HG02852 (cell line): ENCODE measurements at regions not wholly inside any gene's neighbourhood (a gene's known extent, or its start where the extent isn't known, plus 50 kb on each side); places are given as distances from the start of the nearest gene placed in this dataset.

Source experiments
- ATAC-seq: cut with Tn5 transposase; IDR thresholded peaks from one replicate; pipeline ENCODE4 v1.9.1; 2021; ENCODE audit warnings: mild to moderate bottlenecking, moderate library complexity; ENCODE audit not compliant: unreplicated experiment

DNA sequence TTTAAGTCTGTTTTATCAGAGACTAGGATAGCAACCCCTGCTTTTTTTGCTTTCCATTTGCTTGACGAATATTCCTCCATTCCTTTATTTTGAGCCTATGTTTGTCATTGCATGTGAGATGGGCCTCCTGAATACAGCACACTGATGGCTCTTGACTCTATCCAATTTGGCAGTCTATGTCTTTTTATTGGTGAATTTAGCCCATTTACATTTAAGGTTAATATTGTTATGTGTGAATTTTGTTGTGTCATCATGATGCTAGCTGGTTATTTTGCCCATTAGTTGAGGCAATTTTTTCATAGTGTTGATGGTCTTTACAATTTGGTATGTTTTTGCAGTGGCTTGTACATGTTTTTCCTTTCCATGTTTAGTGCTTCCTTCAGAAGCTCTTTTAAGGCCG, 50.7 kb upstream of the PDE4B start:
- ATAC-seq: no peak
